Prostate gland (tissue), 2 donors: ENCODE measurements at regions not wholly inside any gene's neighbourhood (a gene's known extent, or its start where the extent isn't known, plus 50 kb on each side); places are given as distances from the start of the nearest gene placed in this dataset.

Experiments used
- DNase-seq: peaks from one replicate; pipeline ENCODE4 v3.0.0-alpha.2; 2019; ENCODE audit warnings: low spot score
- H3K27ac ChIP-seq, 2 donors: fragments of 200-600 bp; sonication (generic); 2 replicates each; pipeline ENCODE4 v1.5.1; 2017 to 2019
- H3K27me3 ChIP-seq: fragments of 200-600 bp; sonication (generic); replicated peaks from 2 replicates; pipeline ENCODE4 v1.5.1; 2019; ENCODE audit not compliant: insufficient read depth
- H3K36me3 ChIP-seq, 2 donors: fragments of 200-600 bp; sonication (generic); 1 replicate in 1 of 2; 2 replicates in 1 of 2; pipeline versions ENCODE4 v1.5.1 to v1.8.1; 2017 to 2019
- H3K4me1 ChIP-seq: fragments of 200-600 bp; sonication (generic); replicated peaks from 2 replicates; pipeline ENCODE4 v1.5.1; 2019
- H3K4me3 ChIP-seq, 2 donors: fragments of 200-600 bp; sonication (generic); 2 replicates each; pipeline ENCODE4 v1.5.1; 2017 to 2019
- H3K9me3 ChIP-seq: fragments of 200-600 bp; sonication (generic); 2 replicates; pipeline ENCODE4 v1.5.1; 2017
- CTCF ChIP-seq, 4 experiments: fragments of 200-600 bp in 2 of 4; fragments of 450-650 bp in 2 of 4; sonication (generic) in 2 of 4; IDR thresholded peaks; 1 replicate in 3 of 4; 2 replicates in 1 of 4; pipeline ENCODE4 v1.5.1; 2016 to 2019; ENCODE audit warnings: antibody characterized with exemption in 4 of 4, mild to moderate bottlenecking in 2 of 4, moderate library complexity in 2 of 4
- POLR2A ChIP-seq: fragments of 450-650 bp; IDR thresholded peaks from one replicate; pipeline ENCODE4 v1.6.1; 2016; ENCODE audit warnings: antibody characterized with exemption, mild to moderate bottlenecking
- POLR2AphosphoS5 ChIP-seq: sonication (generic); formaldehyde crosslinking; IDR thresholded peaks from one replicate; pipeline ENCODE4 v1.6.1; 2017; ENCODE audit warnings: antibody characterized with exemption
- WGBS: methylation state at CpG from one replicate; pipeline ENCODE4 v1.1.5; 2018; 5-methylcytosine and 5-hydroxymethylcytosine counted together
- intact Hi-C: fragments of 100-400 bp; cut with DNase I; formaldehyde crosslinking; loops from one replicate; pipeline ENCODE4 v1.14.2; 2022

- no peaks in the 10 kb centered on the region for H3K27me3 ChIP-seq
- no peaks in the 10 kb centered on the region for H3K9me3 ChIP-seq
- DNase-seq: no peak
- no peaks in the 10 kb centered on the region for H3K4me1 ChIP-seq
- intact Hi-C loops: no loop called here
- no peak overlapping the region for H3K4me3 ChIP-seq
- no peak overlapping the region for H3K27ac ChIP-seq
- WGBS: 65% methylated on average over 6 of the region's 6 CpGs
- TF ChIP-seq CTCF (IDR thresholded peaks at IDR 0.05): no peak
- H3K36me3 ChIP-seq: no peaks in the 10 kb centered on the region
Measured at GRCh38 chr2:8174641-8175257, 507.1 kb upstream of the ID2 start.

- WGBS: 81% methylated on average over 2 of the region's 2 CpGs
- intact Hi-C loops: no loop called here
- TF ChIP-seq POLR2AphosphoS5 (no peak), POLR2A (no peak), CTCF (IDR thresholded peaks at IDR 0.05) (no peak)
- H3K27me3 ChIP-seq: no peaks in the 10 kb centered on the region
- H3K36me3 ChIP-seq: no peaks in the 10 kb centered on the region
- no peak overlapping the region for H3K27ac ChIP-seq
- H3K9me3 ChIP-seq: no peaks in the 10 kb centered on the region
- H3K4me1 ChIP-seq: no peaks in the 10 kb centered on the region
- H3K4me3 ChIP-seq: no peak overlapping the region
- no peak for DNase-seq
Measured at GRCh38 chr2:8176887-8177286, 505.0 kb upstream of the ID2 start.

- Histone ChIP-seq H3K4me3 (no peak overlapping the region), H3K9me3 (no peaks in the 10 kb centered on the region), H3K27ac (no peak overlapping the region), H3K27me3 (no peaks in the 10 kb centered on the region), H3K4me1 (no peaks in the 10 kb centered on the region), H3K36me3 (no peaks in the 10 kb centered on the region)
- no peak for TF ChIP-seq POLR2AphosphoS5
- no peak for TF ChIP-seq CTCF (IDR thresholded peaks at IDR 0.05)
- no peak for TF ChIP-seq POLR2A
- DNase-seq: no peak
- intact Hi-C loops: no loop called here
- WGBS: 85% methylated on average over 2 of the region's 2 CpGs
Measured at GRCh38 chr2:8177566-8177965, 504.3 kb upstream of the ID2 start.

GRCh38 chr2:8178911-8179310, 502.9 kb upstream of the ID2 start:
- H3K27me3 ChIP-seq: no peaks in the 10 kb centered on the region
- DNase-seq: no peak
- TF ChIP-seq POLR2AphosphoS5 (no peak), CTCF (IDR thresholded peaks at IDR 0.05) (no peak), POLR2A (no peak)
- 83% methylated on average over 7 of the region's 7 CpGs for WGBS
- intact Hi-C loops: no loop called here
- H3K4me3 ChIP-seq: no peak overlapping the region
- no peak overlapping the region for H3K27ac ChIP-seq
- no peaks in the 10 kb centered on the region for H3K9me3 ChIP-seq
- no peaks in the 10 kb centered on the region for H3K4me1 ChIP-seq
- no peaks in the 10 kb centered on the region for H3K36me3 ChIP-seq

GRCh38 chr2:8189316-8189715, 492.5 kb upstream of the ID2 start:
- WGBS: 90% methylated on average over 6 of the region's 6 CpGs
- Histone ChIP-seq H3K27me3 (no peaks in the 10 kb centered on the region), H3K4me1 (no peaks in the 10 kb centered on the region), H3K27ac (no peak overlapping the region), H3K4me3 (no peak overlapping the region), H3K36me3 (no peaks in the 10 kb centered on the region), H3K9me3 (no peaks in the 10 kb centered on the region)
- TF ChIP-seq POLR2A (no peak), POLR2AphosphoS5 (no peak), CTCF (IDR thresholded peaks at IDR 0.05) (no peak)
- intact Hi-C loops: no loop called here
- no peak for DNase-seq
